WTC11 (cell line): ENCODE measurements at regions not wholly inside any gene's neighbourhood (a gene's known extent, or its start where the extent isn't known, plus 50 kb on each side); places are given as distances from the start of the nearest gene placed in this dataset.

Experiments used
- ATAC-seq: fragments of 200-7000 bp; cut with Tn5 transposase; 2 replicates; pipeline ENCODE4 v1.10.0; 2021; ENCODE audit warnings: mild to moderate bottlenecking, moderate library complexity
- CTCF ChIA-PET: fragments of 300-600 bp; sonication (Branson Sonifier 250); formaldehyde crosslinking; loops from one replicate; lab custom pipeline; 2021; ENCODE audit warnings: antibody characterized with exemption; lab: Charles Lee
- POLR2A ChIA-PET: fragments of 350-600 bp; sonication (Branson Sonifier 250); formaldehyde crosslinking; loops from one replicate; lab custom pipeline; 2021; ENCODE audit warnings: antibody characterized with exemption; lab: Charles Lee
- DNase-seq: peaks from one replicate; pipeline ENCODE4 v3.0.0; 2021; ENCODE audit warnings: low spot score
- H3K27ac Mint-ChIP-seq: 2 replicates; pipeline ENCODE4 v1.8.0; 2021; ENCODE audit warnings: mixed read lengths
- H3K27me3 Mint-ChIP-seq: 2 replicates; pipeline ENCODE4 v1.8.0; 2021; ENCODE audit warnings: low read depth, mild to moderate bottlenecking, moderate library complexity, mixed read lengths
- H3K36me3 Mint-ChIP-seq: 2 replicates; pipeline ENCODE4 v1.8.0; 2021; ENCODE audit warnings: mixed read lengths
- H3K4me1 Mint-ChIP-seq: 2 replicates; pipeline ENCODE4 v1.8.0; 2022; ENCODE audit warnings: mixed read lengths
- H3K4me3 Mint-ChIP-seq: 2 replicates; pipeline ENCODE4 v1.8.0; 2021; ENCODE audit warnings: mild to moderate bottlenecking, moderate library complexity, mixed read lengths
- H3K9me3 Mint-ChIP-seq: 2 replicates; pipeline ENCODE4 v1.8.0; 2021; ENCODE audit warnings: mixed read lengths
- CDX4 ChIP-seq: fragments of 250-450 bp; sonication (Bioruptor Pico); IDR thresholded peaks from 2 replicates; pipeline ENCODE4 v1.9.0; 2021; ENCODE audit warnings: moderate library complexity, mild to moderate bottlenecking, inconsistent platforms, borderline replicate concordance
- E2F1 ChIP-seq: sonication (generic); formaldehyde crosslinking; IDR thresholded peaks from 2 replicates; pipeline ENCODE4 v1.8.0; 2022; ENCODE audit warnings: mild to moderate bottlenecking, missing genetic modification reagents
- E2F5 ChIP-seq: sonication (generic); formaldehyde crosslinking; IDR thresholded peaks from 2 replicates; pipeline ENCODE4 v1.8.1; 2022; ENCODE audit warnings: mild to moderate bottlenecking, moderate library complexity, missing genetic modification reagents
- ERG ChIP-seq: fragments of 250-450 bp; sonication (Bioruptor Pico); IDR thresholded peaks from 2 replicates; pipeline ENCODE4 v1.8.0; 2021; ENCODE audit warnings: mild to moderate bottlenecking
- FOXK1 ChIP-seq: sonication (generic); formaldehyde crosslinking; IDR thresholded peaks from 2 replicates; pipeline ENCODE4 v1.8.0; 2022; ENCODE audit warnings: mild to moderate bottlenecking, moderate library complexity, missing genetic modification reagents
- FOXP4 ChIP-seq: sonication (generic); formaldehyde crosslinking; IDR thresholded peaks from 2 replicates; pipeline ENCODE4 v1.8.0; 2022; ENCODE audit warnings: mild to moderate bottlenecking, missing genetic modification reagents
- HMGXB4 ChIP-seq: sonication (generic); formaldehyde crosslinking; IDR thresholded peaks from 2 replicates; pipeline ENCODE4 v1.8.1; 2023; ENCODE audit warnings: mild to moderate bottlenecking, moderate library complexity, missing genetic modification reagents
- IRF1 ChIP-seq: sonication (generic); formaldehyde crosslinking; IDR thresholded peaks from 2 replicates; pipeline ENCODE4 v1.8.0; 2023; ENCODE audit warnings: missing genetic modification reagents
- MXD4 ChIP-seq: fragments of 250-450 bp; sonication (Bioruptor Pico); IDR thresholded peaks from 2 replicates; pipeline ENCODE4 v1.8.0; 2021; ENCODE audit warnings: mild to moderate bottlenecking, moderate library complexity, borderline replicate concordance
- NR1H2 ChIP-seq: sonication (generic); formaldehyde crosslinking; IDR thresholded peaks from 2 replicates; pipeline ENCODE4 v1.9.0; 2021; ENCODE audit warnings: mild to moderate bottlenecking, moderate library complexity, missing genetic modification reagents
- NR2C2 ChIP-seq: sonication (generic); formaldehyde crosslinking; IDR thresholded peaks from 2 replicates; pipeline ENCODE4 v1.8.0; 2022; ENCODE audit warnings: mild to moderate bottlenecking, missing genetic modification reagents
- RORB ChIP-seq: fragments of 250-450 bp; sonication (Bioruptor Pico); IDR thresholded peaks from 2 replicates; pipeline ENCODE4 v1.9.0; 2021; ENCODE audit warnings: mild to moderate bottlenecking
- SMAD3 ChIP-seq: sonication (generic); formaldehyde crosslinking; IDR thresholded peaks from 2 replicates; pipeline ENCODE4 v1.8.0; 2022; ENCODE audit warnings: missing genetic modification reagents, mild to moderate bottlenecking, borderline replicate concordance
- SP1 ChIP-seq: sonication (generic); formaldehyde crosslinking; conservative IDR thresholded peaks from 2 replicates; pipeline ENCODE4 v1.8.1; 2022; ENCODE audit warnings: missing genetic modification reagents
- ZNF512 ChIP-seq: sonication (generic); formaldehyde crosslinking; IDR thresholded peaks from 2 replicates; pipeline ENCODE4 v1.8.1; 2022; ENCODE audit warnings: missing genetic modification reagents, borderline replicate concordance
- ZNF532 ChIP-seq: fragments of 250-450 bp; sonication (Bioruptor Pico); IDR thresholded peaks from 2 replicates; pipeline ENCODE4 v1.9.0; 2021; ENCODE audit warnings: mild to moderate bottlenecking, borderline replicate concordance
- ZNF671 ChIP-seq: fragments of 250-450 bp; sonication (Bioruptor Pico); IDR thresholded peaks from 2 replicates; pipeline ENCODE4 v1.8.0; 2021; ENCODE audit warnings: mild to moderate bottlenecking

- ChIA-PET CTCF (no interaction called here), POLR2A (no interaction called here)
- DNase-seq: no peak
- no peaks in the 10 kb centered on the region for H3K36me3 Mint-ChIP-seq
- no peaks in the 10 kb centered on the region; the same call in 1 of the 2 replicates for H3K27me3 Mint-ChIP-seq
- TF ChIP-seq ZNF532 (CRISPR knock-in tag) (no peak), E2F1 (CRISPR knock-in tag) (no peak), IRF1 (CRISPR knock-in tag) (no peak), FOXK1 (no peak), NR2C2 (CRISPR knock-in tag) (no peak), ZNF671 (CRISPR knock-in tag) (no peak), RORB (CRISPR knock-in tag) (no peak), ZNF512 (CRISPR knock-in tag) (no peak), SP1 (CRISPR knock-in tag) (no peak), HMGXB4 (CRISPR knock-in tag) (no peak), E2F5 (CRISPR knock-in tag) (no peak), NR1H2 (CRISPR knock-in tag) (no peak), MXD4 (CRISPR knock-in tag) (no peak), SMAD3 (CRISPR knock-in tag) (no peak), CDX4 (CRISPR knock-in tag) (no peak), ERG (CRISPR knock-in tag) (no peak), FOXP4 (no peak)
- H3K4me3 Mint-ChIP-seq: no peak overlapping the region
- H3K9me3 Mint-ChIP-seq: no peaks in the 10 kb centered on the region
- no peak overlapping the region for H3K27ac Mint-ChIP-seq
- ATAC-seq: no peak
- no peaks in the 10 kb centered on the region for H3K4me1 Mint-ChIP-seq
Observed at GRCh38 chr10:78702186-78702585, 366.6 kb upstream of the ZMIZ1 start.
